HG03342 (cell line): ENCODE measurements at regions not wholly inside any gene's neighbourhood (a gene's known extent, or its start where the extent isn't known, plus 50 kb on each side); places are given as distances from the start of the nearest gene placed in this dataset.
"Not testable (repeated sequence)": the region's sequence is repeated elsewhere in the genome, so short reads cannot be mapped to it uniquely, and the experiment has no call there.

Source experiments
- ATAC-seq: cut with Tn5 transposase; IDR thresholded peaks from one replicate; pipeline ENCODE4 v1.9.1; 2021; ENCODE audit warnings: mild to moderate bottlenecking, moderate library complexity; ENCODE audit not compliant: unreplicated experiment

DNA sequence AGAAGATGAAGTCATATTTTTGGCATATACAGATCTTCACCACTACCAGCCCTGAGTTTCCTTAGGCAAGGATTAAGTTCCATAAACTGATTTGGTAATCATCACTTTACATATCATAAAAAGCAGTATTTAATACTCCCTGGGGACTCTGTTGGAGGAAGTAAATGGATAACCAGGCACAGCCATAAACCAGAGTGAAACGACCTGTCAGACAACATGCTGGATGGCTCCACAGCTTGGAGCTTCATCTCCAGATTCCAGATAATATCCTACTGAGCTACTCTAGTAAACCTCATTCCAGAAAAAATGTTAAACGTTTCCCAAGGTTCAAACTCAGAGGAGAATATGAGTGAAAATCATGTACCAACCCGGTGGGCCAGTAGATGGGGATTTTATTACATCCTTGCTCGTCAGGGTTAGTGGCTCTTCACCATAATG is 109.2 kb downstream of the BASP1 start:
- no peak for ATAC-seq

DNA sequence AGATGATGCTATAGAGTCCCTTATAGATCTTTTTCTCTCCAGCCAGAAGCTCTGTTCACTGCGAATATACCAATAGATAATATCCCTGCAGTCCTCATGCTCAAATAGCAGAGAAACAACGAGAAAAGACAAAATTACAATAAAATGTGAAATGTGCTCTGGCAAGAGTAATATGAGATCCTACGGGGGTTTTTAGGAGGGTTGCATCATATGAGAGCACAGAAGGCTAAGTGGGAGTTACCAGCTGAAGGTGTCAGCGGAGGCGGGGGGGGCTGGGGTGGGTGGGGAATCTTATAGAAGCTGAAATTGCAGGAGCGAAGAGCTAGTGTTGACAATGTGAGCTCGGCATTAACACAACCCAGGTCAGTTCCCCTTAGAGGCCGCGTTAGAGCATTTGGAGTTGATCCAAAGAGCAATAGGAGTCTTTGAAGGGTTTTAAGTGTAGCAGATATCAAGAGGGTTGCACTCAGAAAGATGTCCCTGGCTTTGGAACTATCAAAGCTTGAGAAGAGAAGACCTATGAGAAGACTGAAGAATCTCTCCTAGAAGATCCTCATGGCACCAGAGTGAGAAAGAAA is 109.7 kb downstream of the BASP1 start:
- ATAC-seq, result no peak

DNA sequence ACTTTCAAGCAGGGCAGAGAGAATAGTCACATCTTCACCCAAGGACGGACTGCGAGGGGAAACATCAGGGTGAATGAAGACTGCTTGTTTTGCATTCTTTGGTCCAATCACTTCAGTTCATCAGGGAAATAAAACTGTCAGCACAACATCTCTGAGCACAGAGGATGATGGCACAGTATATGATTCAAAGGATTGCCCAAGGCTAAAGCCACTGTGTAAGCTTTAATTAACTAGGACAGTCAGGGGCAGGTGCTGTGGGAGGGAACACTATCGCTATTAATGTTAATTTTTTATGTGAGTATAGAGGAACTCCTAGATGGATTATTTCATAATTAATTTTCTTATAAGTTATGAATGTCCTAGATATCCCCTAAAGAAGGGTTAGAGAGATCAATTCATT is 112.1 kb downstream of the BASP1 start:
- no peak for ATAC-seq

DNA sequence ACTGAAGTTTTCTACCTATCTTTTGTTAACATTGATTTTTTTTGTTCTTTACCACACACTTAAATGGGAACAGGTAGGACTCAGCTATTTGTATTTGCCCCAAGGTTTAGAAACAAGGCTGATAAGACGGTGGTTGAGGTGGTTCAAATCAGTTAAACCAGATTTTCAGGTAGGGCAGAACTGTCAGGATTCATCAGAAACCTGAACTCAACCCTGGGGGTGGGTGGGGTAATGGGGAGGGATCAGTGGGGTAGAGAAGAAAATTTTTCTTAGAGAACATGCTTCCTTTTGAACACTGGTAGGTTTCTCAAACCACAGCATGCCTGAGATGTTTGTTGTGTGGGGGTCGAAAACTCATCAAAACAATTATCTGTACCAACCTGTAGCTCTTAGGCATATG is 113.0 kb downstream of the BASP1 start:
- ATAC-seq, result no peak

- no peak for ATAC-seq
Measured at GRCh38 chr5:17331651-17332050, 114.2 kb downstream of the BASP1 start.

DNA sequence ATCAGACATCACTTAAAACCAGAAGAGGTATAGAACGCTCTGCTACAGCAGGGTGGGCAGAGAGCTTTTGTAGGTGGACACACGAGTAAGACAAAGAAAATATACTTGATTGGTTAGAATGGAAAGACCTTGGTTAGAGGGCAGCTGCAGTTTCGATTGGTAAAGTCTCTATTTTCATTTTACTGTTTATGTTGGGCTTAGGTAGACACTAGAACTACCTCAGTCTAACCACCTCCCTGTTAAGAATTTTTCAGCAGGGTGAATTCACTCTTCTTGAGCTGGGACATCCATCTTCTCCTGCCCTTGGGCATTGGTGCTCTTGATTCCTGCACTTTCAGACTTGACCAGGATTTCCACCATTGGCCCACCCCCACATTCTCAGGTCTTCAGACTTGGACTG is 116.3 kb downstream of the BASP1 start:
- ATAC-seq, result no peak

GRCh38 chr5:17336054-17336453 is 118.6 kb downstream of the BASP1 start:
- ATAC-seq, result no peak

GRCh38 chr5:17336723-17337122 is 119.3 kb downstream of the BASP1 start:
- ATAC-seq, result not testable (repeated sequence)

- ATAC-seq, result no peak
Measured at GRCh38 chr5:17339841-17340240, 122.4 kb downstream of the BASP1 start.

GRCh38 chr5:17340379-17340778 is 122.9 kb downstream of the BASP1 start:
- no peak for ATAC-seq

DNA sequence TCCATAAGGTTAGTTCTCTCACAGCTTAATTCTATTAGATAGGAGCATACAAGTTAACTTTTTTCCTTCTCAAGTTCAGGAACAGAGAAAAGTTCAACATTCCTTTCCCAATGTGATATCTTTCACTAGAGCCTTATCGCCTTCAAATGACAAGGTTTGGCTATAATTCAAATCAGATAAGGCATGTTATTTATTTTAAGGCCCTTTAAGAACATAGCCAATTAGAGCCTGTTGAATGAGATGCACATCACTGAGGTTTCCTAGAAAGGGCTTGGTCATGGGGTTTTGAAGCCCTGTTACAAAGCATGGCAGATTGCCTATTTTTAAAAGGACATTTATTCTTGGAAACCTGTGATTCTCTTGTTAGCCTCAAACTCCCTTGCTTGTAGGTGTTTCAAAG is 123.4 kb downstream of the BASP1 start:
- ATAC-seq, result no peak

DNA sequence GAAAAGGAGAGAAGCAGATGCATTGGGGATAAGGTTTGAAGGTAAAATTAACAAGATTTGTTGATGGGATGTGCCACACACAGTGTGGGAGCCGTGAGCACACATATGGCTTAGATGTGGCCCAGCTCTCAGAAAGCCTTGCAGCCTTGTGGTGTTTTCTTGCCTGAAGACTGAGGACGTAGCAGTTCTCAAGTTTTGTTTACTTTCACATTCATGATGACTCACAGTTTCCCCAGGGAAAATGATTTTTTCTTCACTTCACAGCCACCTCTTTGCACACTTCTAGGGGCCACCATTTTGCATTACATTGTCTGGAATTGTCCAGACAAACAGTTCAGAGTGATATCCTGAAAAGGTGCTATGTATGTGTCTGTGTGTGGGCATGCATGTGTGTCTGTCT is 126.2 kb downstream of the BASP1 start:
- peak; percentile 94 for ATAC-seq

- no peak for ATAC-seq
Measured at GRCh38 chr5:17346811-17347210, 129.4 kb downstream of the BASP1 start.

DNA sequence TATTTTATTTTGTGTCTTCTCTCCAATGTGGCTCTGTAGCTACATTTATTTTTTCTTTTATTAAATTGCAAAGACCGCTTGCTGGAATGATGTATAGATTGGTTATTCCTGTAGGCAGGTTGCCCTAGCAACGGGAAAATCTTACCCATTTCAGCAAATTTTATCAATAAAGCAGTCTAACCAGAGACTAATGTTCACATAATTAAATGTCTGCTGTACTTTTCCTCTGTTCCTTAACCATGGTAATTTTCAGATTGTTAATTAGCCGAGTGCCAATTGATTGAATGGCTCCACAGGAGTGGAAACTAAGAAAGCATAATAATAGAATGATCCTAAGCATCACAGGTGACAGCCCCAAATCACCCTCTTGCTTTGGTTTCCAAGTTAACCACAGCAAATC is 134.8 kb downstream of the BASP1 start:
- ATAC-seq, result no peak

GRCh38 chr5:17354265-17354664 is 136.8 kb downstream of the BASP1 start:
- ATAC-seq, result no peak

GRCh38 chr5:17355586-17356346 is 138.3 kb downstream of the BASP1 start:
- ATAC-seq, result no peak

DNA sequence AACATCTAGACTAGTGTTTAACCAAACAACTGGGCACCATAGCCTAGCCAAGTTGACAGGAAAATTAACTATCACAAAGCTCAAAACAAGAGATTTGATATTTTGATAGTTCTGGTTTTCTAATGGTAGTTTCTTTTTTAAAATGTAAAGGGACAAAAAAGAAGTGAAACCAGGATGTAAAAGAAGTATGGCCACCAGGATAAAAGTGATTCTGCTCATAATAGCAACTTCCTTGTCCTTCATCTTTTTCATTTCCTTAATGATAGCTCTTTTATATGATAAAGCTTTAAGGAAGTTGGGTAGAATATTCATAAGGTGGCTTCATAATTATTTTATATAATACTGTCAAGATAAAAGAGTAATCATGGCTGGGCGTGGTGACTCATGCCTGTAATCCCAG is 139.1 kb downstream of the BASP1 start:
- no peak for ATAC-seq

GRCh38 chr5:17357504-17357903 is 140.1 kb downstream of the BASP1 start:
- no peak for ATAC-seq

DNA sequence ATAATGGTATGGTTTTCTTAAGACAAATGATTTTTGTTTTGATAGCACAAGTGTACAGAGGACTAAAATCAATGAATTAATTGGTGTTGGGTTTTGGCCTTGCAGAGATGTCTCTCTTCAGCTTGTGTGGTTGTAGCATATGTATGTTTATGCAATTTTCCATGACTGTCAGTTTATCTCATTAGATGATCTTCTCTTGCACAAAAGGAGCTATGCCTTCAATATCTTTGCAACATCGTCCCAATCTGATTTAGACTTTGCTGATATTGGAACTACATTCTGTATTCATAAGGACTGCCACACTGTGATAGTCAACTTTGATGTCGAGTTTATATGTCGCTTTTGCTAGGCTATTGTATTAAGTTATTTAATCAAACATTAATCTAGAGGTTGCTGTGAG is 140.0 kb upstream of the TAF11L2 start:
- ATAC-seq, result no peak

- ATAC-seq, result no peak
Measured at GRCh38 chr5:17359451-17360011, 138.5 kb upstream of the TAF11L2 start.

DNA sequence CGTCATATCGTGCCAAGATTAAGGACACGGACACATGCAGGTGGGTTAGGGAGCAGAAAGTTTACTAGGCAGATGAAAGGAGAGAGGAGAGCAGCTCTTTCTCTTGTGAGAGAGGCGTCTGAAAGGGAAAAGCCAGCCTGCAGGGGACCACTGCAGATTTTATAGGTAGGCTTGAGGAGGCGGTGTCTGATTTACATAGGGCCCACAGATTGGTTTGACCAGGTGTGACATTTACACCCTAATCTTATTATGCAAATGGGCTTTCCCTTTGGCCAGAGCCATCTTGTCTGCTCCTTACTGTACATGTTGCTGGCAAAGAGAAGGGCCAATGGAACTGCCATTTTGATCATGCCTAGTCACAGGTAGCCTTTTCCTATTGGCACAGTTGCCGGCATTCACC is 137.2 kb upstream of the TAF11L2 start:
- no peak for ATAC-seq

DNA sequence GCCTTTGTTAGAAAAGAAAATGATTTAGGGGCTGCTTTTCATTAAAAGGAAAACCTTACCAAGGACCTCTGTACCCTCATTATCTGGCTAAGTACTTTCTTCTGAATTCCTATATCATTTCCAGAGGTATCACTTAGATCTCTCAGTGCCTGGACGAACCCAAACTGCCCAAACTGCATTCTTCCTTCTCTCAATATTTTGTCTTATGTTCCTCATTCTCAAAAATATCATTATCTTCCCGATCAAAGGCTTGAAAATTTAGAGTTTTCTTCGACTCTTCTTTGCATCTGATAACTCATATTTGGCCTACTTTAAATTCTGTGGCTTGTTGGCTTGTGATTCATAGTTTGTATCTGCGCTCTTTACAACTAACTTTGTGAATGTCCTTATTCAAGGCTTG is 136.7 kb upstream of the TAF11L2 start:
- ATAC-seq, result no peak
